Mucosa of descending colon (tissue), 3 donors: ENCODE measurements at regions not wholly inside any gene's neighbourhood (a gene's known extent, or its start where the extent isn't known, plus 50 kb on each side); places are given as distances from the start of the nearest gene placed in this dataset.
A peak's percentile ranks its signal among the peaks of the same experiment; 100 is the strongest.

ENCODE experiments used
- ATAC-seq: fragments of 200-7000 bp; cut with Tn5 transposase; one replicate; pipeline ENCODE4 v1.9.1; 2020; ENCODE audit warnings: mild to moderate bottlenecking, moderate library complexity
- DNase-seq, 3 donors: peaks; one replicate each; pipeline ENCODE4 v3.0.0-alpha.2; 2020
- H3K36me3 ChIP-seq: fragments of 200-600 bp; one replicate; pipeline ENCODE4 v1.8.0; 2021; ENCODE audit warnings: low read depth, mild to moderate bottlenecking
- H3K4me1 ChIP-seq: fragments of 200-600 bp; one replicate; pipeline ENCODE4 v1.8.0; 2021; ENCODE audit warnings: low read depth, mild to moderate bottlenecking
- H3K4me3 ChIP-seq: fragments of 200-600 bp; one replicate; pipeline ENCODE4 v1.8.0; 2021; ENCODE audit warnings: mild to moderate bottlenecking
- H3K9me3 ChIP-seq: fragments of 200-600 bp; one replicate; pipeline ENCODE4 v1.8.0; 2021; ENCODE audit warnings: mild to moderate bottlenecking
- intact Hi-C, 2 donors: fragments of 100-400 bp; cut with DNase I in 1 of 2; cut with micrococcal nuclease in 1 of 2; formaldehyde crosslinking; loops; one replicate each; pipeline versions ENCODE4 v1.11.0 to v1.11.1; 2022; cut with DNase I, micrococcal nuclease
- TF ChIP-seq, protein P1 (sequence below): fragments of 200-600 bp; IDR thresholded peaks from one replicate; pipeline ENCODE4 v1.8.0; 2022; ENCODE audit warnings: antibody characterized with exemption, mild to moderate bottlenecking
- donor health status: DM: no; HTN: no; CAD: no; lungs with moderate emphysema.
- donor health status: DM: no; HTN: no; CAD: no.
- donor health status: DM: no; HTN: yes; CAD: no.

DNA sequence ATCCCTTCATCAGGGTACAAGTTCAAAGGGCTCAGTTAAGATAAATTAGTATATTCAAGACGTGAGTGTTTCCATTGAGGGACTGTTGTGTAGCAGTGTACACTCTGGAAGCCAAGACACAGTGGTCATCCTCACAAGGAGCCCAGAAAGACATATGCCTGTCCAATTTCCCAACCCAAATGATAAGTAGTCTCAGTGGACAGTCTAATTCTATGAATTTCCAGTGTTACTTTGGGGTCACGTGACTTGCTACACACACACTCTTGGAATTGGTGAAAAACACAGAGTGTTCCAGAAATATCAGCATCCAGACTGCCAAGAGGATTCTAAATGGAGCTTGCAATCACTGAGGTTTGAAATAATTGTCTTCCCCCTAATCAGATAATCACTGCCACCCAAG lies 365.1 kb downstream of the WDR11 start:
- no peaks in the 10 kb centered on the region for H3K4me1 ChIP-seq
- no peaks in the 10 kb centered on the region for H3K9me3 ChIP-seq
- no peak overlapping the region for H3K4me3 ChIP-seq
- TF ChIP-seq, protein P1, sequence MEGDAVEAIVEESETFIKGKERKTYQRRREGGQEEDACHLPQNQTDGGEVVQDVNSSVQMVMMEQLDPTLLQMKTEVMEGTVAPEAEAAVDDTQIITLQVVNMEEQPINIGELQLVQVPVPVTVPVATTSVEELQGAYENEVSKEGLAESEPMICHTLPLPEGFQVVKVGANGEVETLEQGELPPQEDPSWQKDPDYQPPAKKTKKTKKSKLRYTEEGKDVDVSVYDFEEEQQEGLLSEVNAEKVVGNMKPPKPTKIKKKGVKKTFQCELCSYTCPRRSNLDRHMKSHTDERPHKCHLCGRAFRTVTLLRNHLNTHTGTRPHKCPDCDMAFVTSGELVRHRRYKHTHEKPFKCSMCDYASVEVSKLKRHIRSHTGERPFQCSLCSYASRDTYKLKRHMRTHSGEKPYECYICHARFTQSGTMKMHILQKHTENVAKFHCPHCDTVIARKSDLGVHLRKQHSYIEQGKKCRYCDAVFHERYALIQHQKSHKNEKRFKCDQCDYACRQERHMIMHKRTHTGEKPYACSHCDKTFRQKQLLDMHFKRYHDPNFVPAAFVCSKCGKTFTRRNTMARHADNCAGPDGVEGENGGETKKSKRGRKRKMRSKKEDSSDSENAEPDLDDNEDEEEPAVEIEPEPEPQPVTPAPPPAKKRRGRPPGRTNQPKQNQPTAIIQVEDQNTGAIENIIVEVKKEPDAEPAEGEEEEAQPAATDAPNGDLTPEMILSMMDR, result no peak
- no peaks in the 10 kb centered on the region for H3K36me3 ChIP-seq
- no peak for DNase-seq
- intact Hi-C loops, result no loop called here
- no peak for ATAC-seq

DNA sequence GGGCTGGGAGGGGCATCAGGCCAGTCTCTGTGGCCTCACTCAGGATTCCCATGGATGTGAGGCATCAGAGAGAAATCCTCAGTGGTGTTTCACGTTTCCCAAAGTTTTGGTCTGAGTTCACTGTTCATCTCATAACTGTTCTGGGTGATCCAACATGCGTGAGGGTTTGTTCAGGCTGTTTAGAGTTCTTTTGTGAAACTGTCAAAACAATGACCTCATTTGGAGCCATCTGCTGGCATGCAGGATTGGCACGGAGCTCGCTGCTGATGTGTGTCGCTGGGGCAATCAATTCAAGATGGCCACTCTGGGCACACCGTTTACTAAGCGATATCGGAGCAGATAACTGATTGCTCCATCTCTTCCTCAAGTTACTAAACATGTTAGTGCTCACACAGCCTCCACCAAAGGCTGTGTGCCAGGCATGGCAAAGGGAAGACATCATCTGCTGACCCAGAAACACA lies 365.6 kb downstream of the WDR11 start:
- DNase-seq, result no peak
- TF ChIP-seq, protein P1, result no peak
- H3K4me1 ChIP-seq, result no peaks in the 10 kb centered on the region
- intact Hi-C loops, result no loop called here
- H3K9me3 ChIP-seq, result no peaks in the 10 kb centered on the region
- peak; percentile 18 for ATAC-seq
- H3K4me3 ChIP-seq, result no peak overlapping the region
- H3K36me3 ChIP-seq, result no peaks in the 10 kb centered on the region

DNA sequence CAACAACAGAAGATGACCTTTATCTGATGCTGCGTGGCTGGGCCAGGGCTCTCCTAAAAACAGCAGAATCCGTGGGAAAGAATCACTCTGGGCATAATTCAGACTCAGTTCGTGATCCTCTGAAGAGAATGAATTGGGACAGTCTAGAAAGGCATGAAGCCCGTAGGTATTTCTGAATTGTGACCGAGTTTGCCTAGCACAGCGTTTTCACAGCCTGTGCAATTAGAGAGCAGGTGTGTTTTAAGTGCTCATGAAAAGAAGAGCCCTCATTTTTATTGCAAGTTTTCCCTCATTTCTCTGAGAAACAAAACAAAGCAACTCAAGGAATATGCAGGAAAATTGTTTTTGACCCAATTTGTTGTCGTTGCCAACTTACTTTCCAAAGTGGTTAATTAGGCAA lies 366.2 kb downstream of the WDR11 start:
- Histone ChIP-seq H3K4me1 (no peaks in the 10 kb centered on the region), H3K4me3 (no peak overlapping the region), H3K9me3 (no peaks in the 10 kb centered on the region), H3K36me3 (no peaks in the 10 kb centered on the region)
- TF ChIP-seq, protein P1, result no peak
- ATAC-seq (no peak), DNase-seq (no peak)
- intact Hi-C loops, result no loop called here

DNA sequence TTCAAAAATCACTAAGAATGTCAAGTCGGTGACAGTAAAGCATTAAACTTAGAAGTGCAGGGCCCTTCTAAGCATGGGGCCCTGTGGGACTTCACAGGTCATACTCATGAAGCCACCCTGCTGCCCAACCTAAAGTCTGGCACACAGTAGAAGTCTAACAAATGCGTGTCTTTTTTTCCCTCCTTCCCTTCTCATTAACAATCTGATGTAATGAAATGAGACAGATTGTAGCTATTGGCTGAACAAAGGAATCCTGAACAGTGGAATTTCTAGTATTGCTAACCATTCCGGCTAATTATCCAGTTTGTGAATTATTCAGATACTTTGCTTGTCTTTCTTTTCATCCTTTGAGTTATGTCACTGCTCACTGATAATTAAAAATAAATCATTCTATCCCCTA lies 369.9 kb downstream of the WDR11 start:
- Histone ChIP-seq H3K36me3 (no peaks in the 10 kb centered on the region), H3K4me3 (no peak overlapping the region), H3K9me3 (no peaks in the 10 kb centered on the region), H3K4me1 (no peaks in the 10 kb centered on the region)
- no peak for ATAC-seq
- TF ChIP-seq, protein P1, result no peak
- no peak for DNase-seq
- intact Hi-C loops, result no loop called here

DNA sequence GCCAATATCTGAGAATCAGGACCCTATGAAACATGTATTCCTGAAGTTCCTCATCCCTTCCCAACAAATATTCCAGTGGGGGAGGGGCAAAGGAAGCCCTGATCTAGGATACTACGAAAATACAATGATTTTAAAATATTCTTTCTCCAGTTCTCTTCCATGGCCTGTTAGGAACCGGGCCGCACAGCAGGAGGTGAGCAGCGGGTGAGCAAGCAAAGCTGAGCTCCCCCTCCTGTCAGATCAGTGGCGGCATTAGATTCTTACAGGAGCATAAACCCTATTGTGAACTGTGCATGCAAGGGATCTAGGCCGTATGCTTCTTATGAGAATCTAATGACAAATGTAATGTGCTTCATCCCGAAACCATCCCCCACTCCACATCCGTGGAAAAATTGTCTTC lies 370.8 kb downstream of the WDR11 start:
- no peaks in the 10 kb centered on the region for H3K36me3 ChIP-seq
- no peak for ATAC-seq
- intact Hi-C loops, result no loop called here
- no peak for DNase-seq
- no peaks in the 10 kb centered on the region for H3K9me3 ChIP-seq
- no peak overlapping the region for H3K4me3 ChIP-seq
- TF ChIP-seq, protein P1, result no peak
- H3K4me1 ChIP-seq, result no peaks in the 10 kb centered on the region

DNA sequence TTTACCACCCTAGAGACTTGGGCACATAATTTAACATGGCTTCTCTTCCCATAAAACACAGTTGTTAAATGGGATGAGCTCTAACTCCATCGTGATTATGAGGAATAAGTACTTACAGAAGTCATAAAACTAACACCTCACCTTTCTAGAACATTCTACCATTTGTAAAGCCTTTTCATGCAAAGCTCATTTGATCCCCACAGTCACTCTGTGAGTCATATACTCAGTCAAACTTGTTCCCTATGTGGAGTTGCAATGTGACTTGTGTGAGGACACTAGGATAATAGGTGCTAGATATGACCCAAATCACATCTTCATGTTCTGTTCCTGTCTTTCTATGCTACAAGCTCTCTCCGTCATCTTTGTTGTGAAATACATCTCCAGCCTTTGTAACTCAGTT lies 371.7 kb downstream of the WDR11 start:
- no peak overlapping the region for H3K4me3 ChIP-seq
- no peaks in the 10 kb centered on the region for H3K4me1 ChIP-seq
- TF ChIP-seq, protein P1, result no peak
- H3K9me3 ChIP-seq, result no peaks in the 10 kb centered on the region
- no peaks in the 10 kb centered on the region for H3K36me3 ChIP-seq
- DNase-seq (no peak), ATAC-seq (no peak)
- intact Hi-C loops, result no loop called here
